OCI-LY7 (cell line): ENCODE measurements at regions not wholly inside any gene's neighbourhood (a gene's known extent, or its start where the extent isn't known, plus 50 kb on each side); places are given as distances from the start of the nearest gene placed in this dataset.

ENCODE experiments used
- CTCF ChIP-seq: fragments of 200-600 bp; sonication (generic); conservative IDR thresholded peaks from 2 replicates; pipeline ENCODE4 v1.5.1; 2014; ENCODE audit warnings: mild to moderate bottlenecking, antibody characterized with exemption, low read length, moderate library complexity, mixed read lengths
- EZH2phosphoT487 ChIP-seq: fragments of 200-600 bp; sonication (generic); IDR thresholded peaks from 2 replicates; pipeline ENCODE4 v1.6.1; 2018; ENCODE audit warnings: low read depth, borderline replicate concordance, mild to moderate bottlenecking, mixed run types, antibody characterized with exemption, low read length, moderate library complexity, mixed read lengths

- no peak for TF ChIP-seq CTCF
- no peak for TF ChIP-seq EZH2phosphoT487
These were observed 295.4 kb upstream of the DAB2 start for GRCh38 chr5:39720136-39720535.
